ENCODE measurements at regions not wholly inside any gene's neighbourhood (a gene's known extent, or its start where the extent isn't known, plus 50 kb on each side); places are given as distances from the start of the nearest gene placed in this dataset.

DNA sequence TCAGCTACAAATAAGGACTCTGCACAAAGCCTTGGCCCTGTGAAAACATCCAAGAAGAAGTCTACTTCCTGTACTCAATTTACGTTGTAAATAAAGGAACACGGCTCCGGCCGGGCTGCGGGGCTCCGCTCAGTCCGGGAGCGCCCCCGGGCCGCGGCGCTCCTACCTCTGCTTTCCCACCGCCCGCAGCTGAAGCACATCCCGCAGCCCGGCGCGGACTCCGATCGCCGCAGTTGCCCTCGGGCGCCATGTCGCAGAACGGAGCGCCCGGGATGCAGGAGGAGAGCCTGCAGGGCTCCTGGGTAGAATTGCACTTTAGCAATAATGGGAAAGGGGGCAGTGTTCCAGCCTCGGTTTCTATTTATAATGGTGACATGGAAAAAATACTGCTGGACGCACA is 502.3 kb upstream of the FOXG1 start:
- Histone ChIP-seq H3K27ac (ENCODE audit: low read length) (no peak overlapping the region), H3K9me3 (replicated peaks; ENCODE audit: control insufficient read depth, low read depth, low read length) (no peaks in the 10 kb centered on the region), H3K4me1 (ENCODE audit: control insufficient read depth, insufficient read depth, low read length) (no peaks in the 10 kb centered on the region), H3K36me3 (ENCODE audit: control insufficient read depth, insufficient read depth, low read length) (no peaks in the 10 kb centered on the region), H3K4me3 (ENCODE audit: low read length) (no peak overlapping the region), H3K27me3 (ENCODE audit: control insufficient read depth, insufficient read depth, low read length) (no peaks in the 10 kb centered on the region)
- WGBS (ENCODE audit: insufficient coverage) = 18% methylated on average over 15 of the region's 29 CpGs
- DNase-seq = peak; percentile 16

DNA sequence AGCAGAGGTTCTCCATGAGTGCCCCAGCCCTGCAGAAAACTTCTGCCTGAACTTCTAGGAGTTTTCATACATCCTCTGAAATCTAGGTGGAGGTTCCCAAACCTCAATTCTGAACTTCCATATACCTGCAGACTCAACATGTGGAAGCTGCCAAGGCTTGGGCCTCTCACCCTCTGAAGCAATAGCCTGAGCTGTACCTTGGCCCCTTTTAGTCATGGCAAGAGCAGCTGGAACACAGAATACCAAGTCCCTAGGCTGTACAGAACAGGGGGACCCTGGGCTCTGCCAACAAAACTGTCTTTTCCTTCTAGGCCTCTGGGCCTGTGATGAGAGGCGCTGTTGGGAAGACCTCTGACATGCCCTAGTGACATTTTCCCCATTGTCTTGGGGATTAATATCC is 494.3 kb upstream of the FOXG1 start:
- H3K27me3 ChIP-seq (ENCODE audit: control insufficient read depth, insufficient read depth, low read length) = no peaks in the 10 kb centered on the region
- H3K4me1 ChIP-seq (ENCODE audit: control insufficient read depth, insufficient read depth, low read length) = no peaks in the 10 kb centered on the region
- WGBS (ENCODE audit: insufficient coverage) = 57% methylated on average over 1 of the region's 1 CpG
- no peak overlapping the region for H3K27ac ChIP-seq (ENCODE audit: low read length)
- no peak for DNase-seq
- H3K36me3 ChIP-seq (ENCODE audit: control insufficient read depth, insufficient read depth, low read length) = no peaks in the 10 kb centered on the region
- H3K4me3 ChIP-seq (ENCODE audit: low read length) = no peak overlapping the region
- H3K9me3 ChIP-seq (replicated peaks; ENCODE audit: control insufficient read depth, low read depth, low read length) = no peaks in the 10 kb centered on the region

DNA sequence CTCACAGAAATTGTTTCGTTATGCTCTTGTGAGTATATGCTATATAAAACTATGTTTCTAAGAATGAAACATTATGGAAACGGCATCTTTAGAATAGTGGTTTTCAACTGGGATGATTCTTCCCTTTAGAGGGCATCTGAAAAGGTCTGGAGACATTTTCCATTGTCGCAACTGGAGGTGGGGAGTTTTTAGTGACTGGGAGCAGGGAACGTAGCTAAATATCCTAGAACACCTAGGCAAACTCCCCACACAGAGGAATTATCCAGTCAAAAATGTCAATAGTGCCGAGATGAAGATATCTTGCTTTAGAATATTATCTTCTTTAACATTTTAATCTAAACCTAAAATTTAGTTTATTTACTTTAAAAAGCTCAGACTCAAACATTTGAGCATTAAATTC is 486.1 kb upstream of the FOXG1 start:
- H3K4me3 ChIP-seq (ENCODE audit: low read length) = no peak overlapping the region
- no peak for DNase-seq
- whole genome bisulfite sequencing (ENCODE audit: insufficient coverage) = no CpG with 5 or more reads among the region's 5 CpGs

DNA sequence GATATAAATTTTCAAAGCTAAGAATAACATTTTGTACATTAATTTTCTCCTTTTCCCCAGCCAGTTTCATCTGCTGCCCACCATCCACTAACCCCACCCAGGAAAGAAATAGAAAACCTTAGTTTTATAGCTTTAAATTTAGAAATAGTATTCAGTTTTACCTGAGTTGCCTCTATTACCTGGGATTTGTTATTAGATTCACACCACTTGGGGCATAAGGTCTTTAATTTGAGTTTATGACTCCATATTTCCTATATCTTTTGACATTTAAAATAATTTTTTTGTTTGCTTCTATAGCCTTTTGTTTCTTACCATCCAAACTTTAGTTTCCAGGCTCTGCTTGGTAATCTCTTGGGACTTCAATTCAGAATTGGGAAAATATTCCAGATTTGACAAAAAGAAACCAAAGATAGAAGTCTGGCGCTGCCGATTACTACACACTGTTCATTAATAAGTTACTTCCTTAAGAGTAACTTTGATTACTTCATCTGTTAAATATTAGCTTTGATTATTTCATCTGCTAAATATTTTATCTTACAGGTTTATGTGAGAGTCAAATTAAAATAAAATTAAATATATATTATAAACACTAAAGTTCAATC is 485.5 kb upstream of the FOXG1 start:
- H3K4me1 ChIP-seq (ENCODE audit: control insufficient read depth, insufficient read depth, low read length) = no peaks in the 10 kb centered on the region
- no CpG with 5 or more reads among the region's 2 CpGs for WGBS (ENCODE audit: insufficient coverage)
- H3K27ac ChIP-seq (ENCODE audit: low read length) = no peak overlapping the region
- no peaks in the 10 kb centered on the region for H3K36me3 ChIP-seq (ENCODE audit: control insufficient read depth, insufficient read depth, low read length)
- no peak for DNase-seq
- no peak overlapping the region for H3K4me3 ChIP-seq (ENCODE audit: low read length)
- H3K9me3 ChIP-seq (replicated peaks; ENCODE audit: control insufficient read depth, low read depth, low read length) = no peaks in the 10 kb centered on the region
- H3K27me3 ChIP-seq (ENCODE audit: control insufficient read depth, insufficient read depth, low read length) = no peaks in the 10 kb centered on the region

More for the DNA sequence above, 486.1 kb upstream of the FOXG1 start:
- Histone ChIP-seq H3K4me1 (ENCODE audit: control insufficient read depth, insufficient read depth, low read length) (no peaks in the 10 kb centered on the region), H3K9me3 (replicated peaks; ENCODE audit: control insufficient read depth, low read depth, low read length) (no peaks in the 10 kb centered on the region), H3K27me3 (ENCODE audit: control insufficient read depth, insufficient read depth, low read length) (no peaks in the 10 kb centered on the region), H3K36me3 (ENCODE audit: control insufficient read depth, insufficient read depth, low read length) (no peaks in the 10 kb centered on the region), H3K27ac (ENCODE audit: low read length) (no peak overlapping the region)

DNA sequence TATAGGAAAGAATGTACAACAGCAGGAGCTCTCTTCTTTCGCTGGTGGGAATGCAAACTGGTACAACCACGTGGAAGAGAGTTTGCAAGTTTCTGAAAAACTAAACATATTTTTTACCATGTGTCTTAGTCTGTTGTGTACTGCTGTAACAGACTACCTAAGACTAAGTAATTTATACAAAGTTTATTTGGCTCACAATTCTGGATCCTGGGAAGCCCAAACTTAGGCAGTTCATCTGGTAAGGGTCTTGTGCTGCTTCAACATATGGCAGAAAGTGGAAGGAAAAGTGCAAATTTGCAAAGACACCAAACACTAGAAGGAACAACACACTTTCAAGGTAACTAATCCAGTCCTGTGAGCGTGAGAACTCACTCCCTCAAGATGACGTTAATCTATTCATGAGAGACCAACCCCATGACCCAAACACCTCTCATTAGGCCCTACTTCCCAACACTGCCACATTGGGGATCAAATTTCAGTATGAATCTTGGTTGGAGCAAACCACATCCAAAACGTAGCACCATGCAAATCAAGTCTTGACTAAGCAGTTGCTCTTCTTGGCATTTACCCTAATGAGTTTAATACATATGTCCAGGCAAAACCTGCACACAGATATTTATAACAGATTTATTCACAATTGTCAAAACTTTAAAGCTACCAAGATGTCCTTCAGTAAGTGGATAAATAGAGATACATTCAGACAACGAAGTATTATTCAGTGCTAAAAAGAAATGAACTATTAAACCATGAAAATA is 481.9 kb upstream of the FOXG1 start:
- Histone ChIP-seq H3K4me3 (ENCODE audit: low read length) (no peak overlapping the region), H3K27ac (ENCODE audit: low read length) (no peak overlapping the region), H3K4me1 (ENCODE audit: control insufficient read depth, insufficient read depth, low read length) (no peaks in the 10 kb centered on the region), H3K27me3 (ENCODE audit: control insufficient read depth, insufficient read depth, low read length) (no peaks in the 10 kb centered on the region), H3K9me3 (replicated peaks; ENCODE audit: control insufficient read depth, low read depth, low read length) (no peaks in the 10 kb centered on the region), H3K36me3 (ENCODE audit: control insufficient read depth, insufficient read depth, low read length) (no peaks in the 10 kb centered on the region)
- WGBS (ENCODE audit: insufficient coverage) = no CpG with 5 or more reads among the region's 6 CpGs
- no peak for DNase-seq

DNA sequence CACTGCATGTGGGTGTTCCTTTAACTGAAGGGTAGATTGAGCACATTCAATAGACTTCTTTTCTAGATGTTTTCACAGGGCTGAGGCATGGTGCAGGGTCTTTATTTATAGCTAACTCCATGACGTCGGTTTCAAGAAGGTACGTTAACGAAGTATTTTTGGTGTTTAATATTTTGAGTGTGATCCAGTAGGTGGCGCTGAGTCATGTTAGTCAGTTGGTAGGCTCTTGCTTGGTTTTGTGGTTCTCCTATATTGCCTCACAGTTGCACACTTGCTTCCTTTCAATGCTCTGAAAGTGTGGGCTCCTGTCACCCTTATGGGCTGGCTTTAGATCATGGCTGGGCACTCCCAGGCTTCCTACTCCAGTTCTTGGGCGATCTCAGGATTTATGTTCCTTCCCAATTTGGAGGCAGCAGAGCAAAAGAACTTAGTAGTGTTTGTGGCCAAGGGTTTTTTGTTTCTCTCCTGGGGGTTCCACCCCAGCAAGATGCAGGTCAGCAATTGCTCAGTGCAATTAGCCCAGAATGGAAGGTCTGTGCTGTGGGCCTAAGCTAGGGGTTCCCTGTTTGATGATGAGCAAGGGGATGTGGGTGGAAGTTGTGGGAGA is 471.6 kb upstream of the FOXG1 start:
- no peak overlapping the region for H3K4me3 ChIP-seq (ENCODE audit: low read length)
- H3K27ac ChIP-seq (ENCODE audit: low read length) = no peak overlapping the region
- no peaks in the 10 kb centered on the region for H3K9me3 ChIP-seq (replicated peaks; ENCODE audit: control insufficient read depth, low read depth, low read length)
- 55% methylated on average over 6 of the region's 6 CpGs for WGBS (ENCODE audit: insufficient coverage)
- no peak for DNase-seq
- H3K4me1 ChIP-seq (ENCODE audit: control insufficient read depth, insufficient read depth, low read length) = no peaks in the 10 kb centered on the region
- no peaks in the 10 kb centered on the region for H3K36me3 ChIP-seq (ENCODE audit: control insufficient read depth, insufficient read depth, low read length)
- H3K27me3 ChIP-seq (ENCODE audit: control insufficient read depth, insufficient read depth, low read length) = no peaks in the 10 kb centered on the region

DNA sequence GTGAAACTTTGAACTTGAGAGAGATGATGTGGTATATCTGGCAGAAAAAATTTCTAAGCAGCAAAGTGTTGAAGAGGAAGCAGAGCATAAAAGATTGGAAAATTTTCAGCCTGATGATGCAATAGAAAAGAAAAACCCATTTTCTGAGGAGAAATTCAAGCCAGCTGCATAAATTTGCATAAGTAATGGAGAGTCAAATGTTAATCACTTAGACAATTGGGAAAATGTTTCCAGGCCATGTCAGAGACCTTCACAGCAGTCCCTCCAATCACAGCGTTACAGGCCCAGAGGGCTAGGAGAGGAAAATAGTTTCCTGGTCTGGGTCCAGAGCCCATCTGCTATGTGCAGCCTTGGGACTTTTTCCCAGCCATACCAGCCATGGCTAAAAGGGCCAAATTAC is 469.0 kb upstream of the FOXG1 start:
- WGBS (ENCODE audit: insufficient coverage) = no CpG with 5 or more reads among the region's 1 CpG
- H3K27ac ChIP-seq (ENCODE audit: low read length) = no peak overlapping the region
- H3K4me3 ChIP-seq (ENCODE audit: low read length) = no peak overlapping the region
- H3K36me3 ChIP-seq (ENCODE audit: control insufficient read depth, insufficient read depth, low read length) = no peaks in the 10 kb centered on the region
- H3K4me1 ChIP-seq (ENCODE audit: control insufficient read depth, insufficient read depth, low read length) = no peaks in the 10 kb centered on the region
- H3K27me3 ChIP-seq (ENCODE audit: control insufficient read depth, insufficient read depth, low read length) = no peaks in the 10 kb centered on the region
- no peak for DNase-seq
- H3K9me3 ChIP-seq (replicated peaks; ENCODE audit: control insufficient read depth, low read depth, low read length) = peaks cover 4% of the 10 kb centered on the region

DNA sequence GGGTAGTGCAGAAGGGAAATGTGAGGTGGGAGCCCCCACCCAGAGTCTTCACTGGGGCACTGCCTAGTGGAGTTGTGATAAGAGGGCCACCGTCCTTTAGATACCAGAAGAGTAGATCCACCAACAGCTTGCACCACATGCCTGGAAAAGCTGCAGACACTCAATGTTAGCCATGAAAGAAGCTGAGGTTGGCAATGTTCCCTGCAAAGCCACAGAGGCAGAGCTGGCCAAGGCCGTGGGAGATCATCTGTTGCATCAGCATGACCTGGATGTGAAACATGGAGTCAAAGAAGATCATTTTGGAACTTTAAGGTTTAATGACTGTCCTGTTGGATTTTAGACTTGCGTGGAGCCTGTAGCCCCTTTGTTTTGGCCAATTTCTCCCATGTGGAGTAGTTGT is 468.4 kb upstream of the FOXG1 start:
- Histone ChIP-seq H3K4me3 (ENCODE audit: low read length) (no peak overlapping the region), H3K9me3 (replicated peaks; ENCODE audit: control insufficient read depth, low read depth, low read length) (peaks cover 4% of the 10 kb centered on the region), H3K27me3 (ENCODE audit: control insufficient read depth, insufficient read depth, low read length) (no peaks in the 10 kb centered on the region), H3K36me3 (ENCODE audit: control insufficient read depth, insufficient read depth, low read length) (no peaks in the 10 kb centered on the region), H3K27ac (ENCODE audit: low read length) (no peak overlapping the region), H3K4me1 (ENCODE audit: control insufficient read depth, insufficient read depth, low read length) (no peaks in the 10 kb centered on the region)
- WGBS (ENCODE audit: insufficient coverage) = 31% methylated on average over 1 of the region's 3 CpGs
- no peak for DNase-seq

DNA sequence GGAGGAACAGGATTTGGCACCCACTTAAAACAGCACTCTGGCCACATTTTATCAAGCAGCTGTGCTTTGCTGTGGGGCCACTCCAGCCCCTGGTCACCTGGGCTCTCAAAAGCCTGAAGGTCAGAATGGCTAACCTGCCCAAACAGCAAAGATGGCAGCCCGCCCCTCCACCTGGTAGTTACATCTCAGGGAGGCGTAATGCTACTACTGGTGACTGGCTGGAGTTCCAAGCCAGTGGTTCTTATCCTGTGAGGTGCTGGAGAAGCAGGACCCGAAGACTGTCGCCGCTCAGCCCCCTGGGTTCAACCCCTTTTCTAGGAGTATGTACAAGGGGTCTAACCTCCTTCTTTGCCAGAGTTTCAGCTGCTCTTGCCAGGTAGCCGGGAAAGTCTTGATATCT is 467.4 kb upstream of the FOXG1 start:
- Histone ChIP-seq H3K27me3 (ENCODE audit: control insufficient read depth, insufficient read depth, low read length) (no peaks in the 10 kb centered on the region), H3K9me3 (replicated peaks; ENCODE audit: control insufficient read depth, low read depth, low read length) (peaks cover 4% of the 10 kb centered on the region), H3K27ac (ENCODE audit: low read length) (no peak overlapping the region), H3K4me3 (ENCODE audit: low read length) (no peak overlapping the region), H3K36me3 (ENCODE audit: control insufficient read depth, insufficient read depth, low read length) (no peaks in the 10 kb centered on the region), H3K4me1 (ENCODE audit: control insufficient read depth, insufficient read depth, low read length) (no peaks in the 10 kb centered on the region)
- no peak for DNase-seq
- 97% methylated on average over 5 of the region's 6 CpGs for WGBS (ENCODE audit: insufficient coverage)

DNA sequence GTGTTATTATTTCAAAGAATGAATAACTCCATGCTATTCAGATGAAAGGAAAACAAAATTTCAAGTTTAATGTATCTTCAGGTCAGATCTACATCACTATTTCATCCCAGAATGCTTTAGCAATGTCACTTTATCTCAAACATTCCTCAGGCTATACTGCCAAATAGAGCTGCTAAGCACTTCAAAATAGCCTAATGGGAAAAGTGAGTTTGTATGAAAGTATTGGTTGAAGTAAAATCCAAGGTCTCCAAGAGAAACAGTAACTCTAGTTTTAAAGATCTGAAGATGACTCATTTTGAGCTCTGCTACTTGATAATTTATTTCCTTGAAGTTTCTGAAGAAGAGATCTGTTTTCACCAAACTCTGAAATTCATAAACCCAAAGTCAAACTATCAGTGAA is 466.2 kb upstream of the FOXG1 start:
- H3K4me1 ChIP-seq (ENCODE audit: control insufficient read depth, insufficient read depth, low read length) = no peaks in the 10 kb centered on the region
- H3K9me3 ChIP-seq (replicated peaks; ENCODE audit: control insufficient read depth, low read depth, low read length) = peaks cover 4% of the 10 kb centered on the region
- no peak overlapping the region for H3K27ac ChIP-seq (ENCODE audit: low read length)
- no peaks in the 10 kb centered on the region for H3K27me3 ChIP-seq (ENCODE audit: control insufficient read depth, insufficient read depth, low read length)
- no peak for DNase-seq
- H3K36me3 ChIP-seq (ENCODE audit: control insufficient read depth, insufficient read depth, low read length) = no peaks in the 10 kb centered on the region
- H3K4me3 ChIP-seq (ENCODE audit: low read length) = no peak overlapping the region

Data from muscle of leg (tissue), 3 donors.